DMS53 (cell line): ENCODE measurements at regions not wholly inside any gene's neighbourhood (a gene's known extent, or its start where the extent isn't known, plus 50 kb on each side); places are given as distances from the start of the nearest gene placed in this dataset.
"Not testable (repeated sequence)": the region's sequence is repeated elsewhere in the genome, so short reads cannot be mapped to it uniquely, and the experiment has no call there.

ENCODE experiments used
- DNase-seq: peaks from one replicate; lab custom pipeline; 2025; lab: John Stamatoyannopoulos, UW

DNA sequence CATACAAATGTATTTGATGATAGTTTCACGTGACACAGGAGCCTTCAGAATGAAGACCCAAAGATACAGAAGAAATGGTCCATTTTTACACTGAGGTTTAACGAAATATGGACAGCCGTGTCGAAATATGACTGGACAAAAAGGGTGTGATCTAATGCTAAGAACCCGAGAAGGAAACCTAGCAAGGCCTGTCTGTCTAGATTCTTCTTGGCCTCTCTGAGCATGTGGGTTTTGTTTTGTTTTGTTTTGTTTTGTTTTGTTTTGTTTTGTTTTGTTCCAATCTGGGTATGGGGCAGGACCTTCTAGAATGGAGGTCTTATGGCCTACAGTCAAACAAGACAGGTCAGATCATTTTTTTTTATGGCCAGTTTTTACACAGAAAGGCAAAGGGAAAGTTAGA lies 242.7 kb upstream of the STT3B start:
- DNase-seq, result no peak

DNA sequence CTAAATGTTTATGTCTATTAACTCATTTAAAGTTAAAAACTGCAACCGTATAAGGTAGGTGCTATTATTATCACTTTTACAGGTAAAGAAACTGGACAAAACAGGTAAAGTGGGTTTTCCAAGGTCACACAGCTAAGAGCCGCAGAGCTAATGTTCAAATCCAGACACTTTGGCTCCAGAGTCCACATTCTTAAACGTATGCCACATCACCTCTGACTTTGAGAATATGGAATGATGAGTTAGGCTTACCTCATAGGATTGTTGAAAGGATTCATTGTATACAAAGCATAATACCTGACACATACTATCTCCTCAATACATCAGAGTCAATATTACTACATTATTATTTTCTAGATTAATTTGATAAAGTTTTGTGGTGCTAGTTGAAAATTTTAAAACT lies 240.9 kb upstream of the STT3B start:
- no peak for DNase-seq

DNA sequence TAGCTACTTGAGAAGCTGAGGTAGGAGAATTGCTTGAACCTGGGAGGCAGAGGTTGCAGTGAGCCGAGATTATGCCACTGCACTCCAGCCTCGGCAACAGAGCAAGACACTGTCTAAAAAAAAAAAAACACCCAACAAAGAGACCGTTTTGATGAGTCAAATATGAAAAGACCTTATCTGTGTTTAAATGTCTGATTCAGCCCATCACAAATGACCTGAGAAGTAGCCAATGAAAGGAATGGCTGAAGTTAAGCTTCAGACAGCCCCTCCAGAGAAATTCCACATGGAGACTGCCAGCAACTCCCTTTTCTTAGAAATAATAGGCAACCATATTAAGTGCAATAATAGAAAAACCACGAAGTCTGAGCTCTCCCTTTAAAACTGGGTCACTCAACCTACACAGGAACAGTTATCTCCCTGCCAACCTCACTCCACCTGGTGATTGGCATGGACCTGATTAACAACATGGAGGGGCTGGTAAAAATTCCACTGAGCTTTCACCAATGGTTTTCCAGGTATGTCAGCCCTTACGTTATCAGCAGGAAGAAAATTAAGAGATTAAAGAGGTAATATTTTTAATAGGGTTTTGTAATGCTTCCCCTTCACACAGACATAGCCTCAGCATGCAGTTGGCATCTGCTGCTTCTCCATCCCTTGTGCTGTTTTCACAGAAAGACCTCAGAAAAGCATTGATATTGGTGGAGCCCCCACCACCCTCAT lies 238.1 kb upstream of the STT3B start:
- DNase-seq, result no peak

DNA sequence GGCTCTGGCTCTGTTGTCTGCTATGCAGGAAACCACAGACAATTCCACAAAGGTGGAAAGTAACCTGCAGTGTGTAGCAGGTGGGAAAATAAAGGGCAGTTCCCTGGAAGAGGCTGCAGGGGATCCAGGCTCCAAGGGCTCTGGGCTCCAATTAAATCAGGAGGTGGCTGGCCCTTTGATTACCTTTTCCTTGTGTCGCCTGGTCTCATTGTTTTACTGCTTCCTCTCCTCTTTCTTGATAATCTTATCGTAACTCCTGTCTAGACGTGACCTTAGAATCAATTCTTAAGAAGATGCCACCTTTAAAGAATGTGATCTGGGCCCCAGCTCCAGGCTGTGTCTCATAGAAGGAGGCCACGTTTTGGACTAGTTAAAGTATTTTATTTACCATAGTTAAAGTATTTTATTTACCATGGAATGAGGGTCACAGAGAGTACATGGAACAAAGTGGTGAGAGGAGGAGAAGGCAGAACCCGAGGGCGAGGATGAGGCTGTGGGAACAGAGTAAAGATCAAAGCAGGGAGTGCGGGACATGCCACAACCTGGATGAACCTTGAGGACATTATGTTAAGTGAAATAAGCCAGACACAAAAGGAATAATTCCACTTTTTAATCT lies 237.5 kb upstream of the STT3B start:
- no peak for DNase-seq

DNA sequence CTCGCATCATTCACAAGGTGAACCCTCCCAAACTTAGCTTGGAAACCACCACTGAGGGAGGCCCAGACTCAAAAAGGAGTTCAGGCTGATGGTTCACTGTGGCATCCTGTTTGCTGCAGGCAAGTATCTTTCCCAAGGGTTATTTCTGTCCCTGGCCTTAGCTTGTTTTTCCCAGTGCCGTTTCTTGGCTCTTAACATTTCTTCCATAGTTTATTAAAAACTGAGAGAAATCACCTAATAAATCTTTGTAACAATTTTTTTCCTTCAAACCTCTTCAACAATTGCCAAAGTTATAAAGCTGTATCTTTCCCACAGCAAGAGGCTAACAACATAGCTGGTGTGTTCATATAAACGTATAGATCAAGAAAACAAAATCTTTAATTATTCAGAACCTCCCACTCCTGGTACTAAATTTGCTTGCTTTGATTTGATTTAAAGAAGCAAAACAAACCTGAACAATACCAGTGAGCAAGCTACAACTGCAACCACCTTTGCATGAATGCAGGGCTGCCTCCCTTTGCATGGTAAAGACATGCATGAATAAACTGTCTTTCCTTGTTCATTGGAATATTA lies 234.9 kb upstream of the STT3B start:
- DNase-seq, result no peak

DNA sequence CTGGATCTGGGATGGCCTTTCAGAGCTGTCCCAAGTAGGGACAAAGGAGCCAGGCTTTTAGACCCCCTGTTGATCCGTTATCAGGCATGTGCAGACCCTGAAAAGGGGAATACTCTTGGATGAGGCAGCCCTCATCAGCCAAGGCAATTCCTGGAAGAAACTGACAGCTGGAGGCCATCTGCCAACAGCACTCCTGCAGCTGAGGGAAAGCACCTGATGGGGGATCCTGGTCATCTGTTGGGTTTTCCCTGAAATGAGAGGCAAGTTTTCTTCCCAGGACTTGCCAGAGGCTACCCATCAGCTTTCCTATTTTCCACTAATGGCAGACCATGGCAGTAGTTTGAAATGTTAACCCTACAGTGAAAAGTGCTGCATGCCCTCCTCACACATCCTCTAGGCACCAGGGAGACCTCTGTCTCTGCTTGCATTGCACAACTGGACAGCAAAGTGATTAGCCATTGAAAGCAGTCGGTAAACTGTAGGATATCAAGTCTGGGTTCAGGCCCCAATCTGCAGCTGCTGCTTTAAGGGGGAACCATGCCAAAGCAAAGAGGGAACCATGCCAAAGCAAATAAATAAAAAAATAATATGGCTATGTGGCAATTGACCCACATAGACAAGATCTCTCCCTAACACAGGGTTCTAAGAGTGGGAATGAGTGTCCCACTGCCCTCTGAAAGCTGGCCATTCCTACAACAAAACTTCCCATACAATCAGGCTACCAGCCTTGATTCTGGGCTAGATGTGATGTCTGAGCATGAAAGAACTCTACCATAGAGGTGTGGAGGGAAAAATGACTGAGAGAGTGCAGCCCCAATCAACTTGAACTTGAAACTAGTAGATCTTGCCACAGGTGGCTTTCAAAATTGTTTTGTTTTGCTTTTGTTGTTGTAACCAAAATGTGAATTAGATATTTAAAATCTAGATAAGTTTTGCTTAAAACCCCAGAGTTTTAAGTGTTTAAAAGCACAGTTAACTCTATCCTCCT lies 232.0 kb upstream of the STT3B start:
- peak; percentile 33 for DNase-seq

DNA sequence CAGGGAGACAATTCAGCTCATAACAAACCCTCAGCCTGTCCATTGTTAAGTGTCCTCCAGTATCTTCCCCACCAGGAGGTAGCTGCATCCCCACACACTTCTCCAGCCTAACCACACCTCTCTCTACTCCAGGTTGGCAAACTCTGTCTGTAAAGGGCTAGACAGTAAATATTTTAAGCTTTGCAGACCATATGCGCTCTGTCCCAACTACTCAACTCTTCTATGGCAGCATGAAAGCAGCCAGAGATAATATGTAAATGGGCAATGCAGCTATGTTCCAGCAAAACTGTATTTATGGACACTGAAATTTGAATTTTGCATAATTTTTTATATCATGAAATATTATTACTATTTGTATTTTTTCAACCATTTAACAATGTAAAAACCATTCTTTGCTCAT lies 230.4 kb upstream of the STT3B start:
- no peak for DNase-seq

DNA sequence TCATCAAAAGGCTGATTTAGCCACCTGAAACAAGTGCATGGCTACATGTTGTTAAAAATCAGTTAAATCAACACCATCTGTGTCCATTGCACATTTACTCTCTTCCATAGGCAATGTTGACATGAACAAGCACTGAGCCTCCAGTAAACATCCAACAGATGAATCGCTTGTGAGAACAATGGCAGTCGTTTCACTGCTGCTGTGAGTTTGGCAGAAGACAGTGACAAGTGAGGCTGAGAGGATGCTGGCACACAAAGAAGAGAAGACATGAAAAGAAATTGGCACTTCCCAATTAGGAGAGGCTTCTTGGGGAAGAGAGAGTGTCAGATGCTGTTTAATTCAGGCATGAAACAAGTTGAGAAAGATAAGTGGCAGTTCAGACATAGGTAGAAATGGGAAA lies 227.4 kb upstream of the STT3B start:
- peak; percentile 55 for DNase-seq

DNA sequence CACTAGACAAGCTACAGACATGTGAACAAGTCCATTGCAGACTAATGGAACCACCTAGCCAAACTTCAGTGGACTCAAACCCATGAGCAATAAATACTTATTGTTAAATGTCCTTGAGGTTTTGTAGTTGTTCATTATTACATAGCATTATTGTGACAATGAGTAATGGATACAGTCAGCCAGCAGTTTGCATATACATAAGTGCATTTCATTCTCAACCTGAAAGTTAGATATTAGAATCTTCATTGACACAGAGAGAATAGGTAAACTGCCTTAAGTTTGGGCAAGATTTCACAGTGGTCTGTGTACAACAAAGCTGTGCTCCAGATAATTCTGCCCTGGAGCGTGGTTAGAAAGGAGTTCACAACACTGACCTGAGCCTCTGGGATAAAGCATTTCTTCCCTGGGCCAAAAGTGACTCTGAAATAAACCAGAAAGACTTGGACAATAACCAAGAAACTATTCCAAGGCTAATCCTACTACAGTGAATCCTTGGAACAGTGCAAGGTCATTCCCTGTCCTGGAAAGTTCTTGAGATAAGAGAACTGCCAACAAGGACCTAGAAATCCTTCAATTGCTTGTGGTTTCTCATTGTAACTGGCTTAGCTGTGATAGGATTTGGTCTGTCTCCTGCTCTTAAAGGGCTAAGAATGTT lies 225.5 kb upstream of the STT3B start:
- no peak for DNase-seq

DNA sequence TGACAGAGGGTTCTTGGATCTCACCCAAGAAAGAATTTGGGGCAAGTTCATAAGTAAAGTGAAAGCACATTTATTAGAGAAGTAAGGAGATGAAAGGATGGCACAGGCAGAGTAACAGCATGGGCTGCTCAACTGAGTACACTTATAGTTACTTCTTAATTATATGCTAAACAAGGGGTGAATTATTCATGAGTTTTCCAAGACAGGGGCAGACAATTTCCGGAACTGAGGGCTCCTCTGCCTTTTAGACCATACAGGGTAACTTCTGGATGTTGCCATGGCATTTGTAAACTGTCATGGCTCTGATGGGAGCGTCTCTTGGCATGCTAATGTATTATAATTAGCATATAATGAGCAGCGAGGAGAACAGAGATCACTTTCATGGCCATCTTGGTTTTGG lies 221.2 kb upstream of the STT3B start:
- no peak for DNase-seq

DNA sequence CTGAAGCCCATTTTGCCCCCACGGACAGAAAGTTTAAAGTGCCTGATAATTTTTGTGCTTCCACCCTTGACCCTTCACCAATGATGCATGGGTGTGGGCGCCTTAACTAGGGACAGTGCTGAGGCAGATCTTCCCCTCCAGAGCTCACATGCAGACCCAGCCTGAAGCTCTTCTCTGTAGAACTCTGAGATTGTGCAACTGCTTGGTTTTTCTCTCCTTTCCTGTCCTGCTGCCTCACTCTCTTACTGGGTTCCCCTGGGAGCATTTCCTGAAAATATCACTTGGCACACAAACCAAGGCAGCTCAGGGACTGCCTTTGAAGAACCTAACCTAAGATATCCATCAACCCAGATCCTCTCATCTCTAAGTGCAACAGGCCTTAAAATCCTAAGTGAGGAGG lies 220.3 kb upstream of the STT3B start:
- no peak for DNase-seq

DNA sequence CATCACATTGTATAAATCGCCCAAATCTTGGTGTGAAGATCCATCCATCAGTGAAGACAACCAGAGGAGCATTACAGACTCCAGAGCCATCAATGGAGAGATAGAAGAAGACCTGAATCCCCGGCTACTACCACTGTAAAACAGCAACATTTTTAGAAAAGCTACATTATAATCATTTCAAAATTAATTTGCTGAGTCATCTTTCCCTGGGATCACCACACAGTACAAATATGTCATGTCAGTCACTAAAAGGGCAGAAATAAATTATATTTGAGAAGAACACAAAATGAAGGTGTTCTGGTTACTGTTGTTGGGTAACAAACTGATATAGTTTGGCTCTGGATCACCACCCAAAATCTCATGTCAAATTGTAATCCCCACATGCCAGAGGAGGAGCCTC lies 218.5 kb upstream of the STT3B start:
- DNase-seq, result no peak

DNA sequence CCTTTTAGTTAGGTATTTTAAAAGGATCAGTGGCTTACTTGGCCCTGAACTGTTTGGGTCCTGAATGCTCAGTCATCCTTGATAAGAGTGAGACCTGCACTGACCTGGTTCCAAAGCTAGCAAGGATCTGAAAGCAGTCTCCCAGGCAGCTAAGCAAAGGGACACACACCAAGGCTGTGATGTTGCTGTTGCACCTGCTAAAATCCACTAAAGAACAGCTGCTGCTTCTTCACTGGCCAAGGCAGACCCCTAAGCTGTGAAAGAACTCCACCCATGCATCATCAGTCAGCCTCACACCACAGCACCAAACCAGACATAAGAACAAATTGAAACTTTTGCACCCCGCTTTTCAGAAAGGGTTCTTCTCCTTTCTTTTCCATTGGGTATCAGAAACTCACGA lies 213.4 kb upstream of the STT3B start:
- DNase-seq, result no peak

DNA sequence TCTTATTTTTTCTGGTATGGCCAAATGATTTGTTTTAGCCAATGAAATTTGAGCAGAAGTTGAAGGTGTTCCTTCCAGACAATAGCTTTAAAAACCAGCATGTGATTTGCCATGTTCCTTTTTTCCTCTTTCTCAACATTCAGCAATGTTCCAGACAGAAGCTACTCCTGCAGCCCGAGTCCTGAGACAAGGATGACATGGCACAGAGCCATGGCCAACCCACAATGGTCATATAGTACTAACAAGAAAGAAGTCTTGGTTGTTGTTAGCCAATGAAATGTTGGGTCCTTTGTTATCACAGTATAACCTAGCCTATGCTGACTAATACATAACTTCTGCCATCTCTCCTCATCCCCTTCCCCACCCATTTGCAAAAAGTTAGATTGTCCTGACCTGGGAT lies 211.1 kb upstream of the STT3B start:
- no peak for DNase-seq

DNA sequence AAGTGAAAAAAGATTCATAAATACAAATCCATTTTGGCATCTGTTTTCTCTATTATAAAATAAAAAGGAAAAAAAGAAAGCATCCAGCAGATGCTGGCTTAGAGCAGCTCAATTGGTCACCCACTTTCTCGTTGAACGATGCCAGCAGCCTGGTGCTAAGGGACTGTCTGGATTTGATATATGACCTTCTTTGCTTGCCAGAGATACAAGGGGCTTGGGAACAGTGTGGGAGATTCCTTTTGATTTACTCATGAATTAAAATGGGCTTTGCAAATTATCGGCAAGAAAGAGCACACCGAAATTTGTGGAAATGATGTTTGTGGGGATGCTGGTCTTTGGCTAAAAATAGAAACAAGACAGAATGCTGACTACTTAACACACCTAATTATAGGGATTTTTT lies 210.3 kb upstream of the STT3B start:
- DNase-seq, result no peak

DNA sequence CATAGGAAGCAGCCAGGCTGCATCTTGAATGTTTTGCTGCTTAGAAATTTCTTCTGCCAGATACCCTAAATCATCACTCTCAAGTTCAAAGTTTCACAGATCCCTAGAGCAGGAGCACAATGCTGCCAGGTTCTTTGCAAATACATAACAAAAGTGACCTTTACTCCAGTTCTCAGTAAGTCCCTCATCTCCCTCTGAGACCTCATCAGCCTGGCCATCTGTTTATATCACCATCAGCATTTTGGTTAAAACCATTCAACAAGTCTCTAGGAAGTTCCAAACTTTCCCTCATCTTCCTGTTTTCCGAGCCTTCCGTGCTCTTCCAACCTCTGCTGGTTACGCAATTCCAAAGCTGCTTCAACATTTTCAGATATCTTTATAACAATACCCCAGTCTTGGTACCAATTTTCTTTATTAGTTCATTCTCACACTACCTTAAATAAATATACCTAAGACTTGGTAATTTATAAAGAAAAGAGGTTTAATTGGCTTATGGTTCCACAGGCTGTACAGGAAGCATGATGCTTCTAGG lies 204.8 kb upstream of the STT3B start:
- DNase-seq, result not testable (repeated sequence)

DNA sequence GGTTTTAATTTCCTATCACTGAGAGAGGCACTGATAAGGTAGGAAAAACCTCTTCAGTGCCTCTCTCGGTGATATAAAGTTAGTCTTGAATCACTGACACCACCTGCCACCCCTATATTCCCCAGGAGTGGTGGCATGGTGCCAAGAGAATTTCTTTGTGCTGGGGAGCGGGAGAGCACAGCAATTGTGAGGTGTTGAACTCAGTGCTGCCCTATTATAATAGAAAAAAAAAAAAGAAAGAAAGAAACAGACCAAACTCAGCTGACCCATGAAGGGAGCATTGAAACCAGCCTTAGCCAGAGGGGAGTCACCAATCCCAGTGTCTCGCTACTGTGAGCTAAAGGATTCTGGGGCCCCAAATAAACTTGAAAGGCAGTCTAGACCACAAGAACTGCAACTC lies 201.4 kb upstream of the STT3B start:
- no peak for DNase-seq

DNA sequence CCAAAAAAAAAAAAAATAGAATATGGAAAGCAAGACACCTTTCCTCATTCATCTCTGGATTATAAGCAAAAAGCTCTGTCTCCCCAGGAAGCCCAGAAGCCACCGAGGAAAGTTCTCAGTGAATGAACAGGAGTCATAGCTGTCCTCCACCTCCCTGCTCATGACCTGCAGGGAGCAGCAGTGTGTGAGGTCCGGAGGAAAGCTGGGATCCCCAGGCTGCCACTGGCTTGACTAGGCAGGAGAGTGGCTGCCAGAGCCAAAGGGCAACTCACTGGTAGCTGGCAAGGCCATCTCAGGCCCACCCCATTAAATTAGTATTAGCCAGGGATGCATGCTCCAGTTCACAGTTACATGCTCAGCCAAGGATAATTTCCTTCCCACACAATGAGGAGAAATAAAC lies 191.6 kb upstream of the STT3B start:
- DNase-seq, result peak; percentile 5

DNA sequence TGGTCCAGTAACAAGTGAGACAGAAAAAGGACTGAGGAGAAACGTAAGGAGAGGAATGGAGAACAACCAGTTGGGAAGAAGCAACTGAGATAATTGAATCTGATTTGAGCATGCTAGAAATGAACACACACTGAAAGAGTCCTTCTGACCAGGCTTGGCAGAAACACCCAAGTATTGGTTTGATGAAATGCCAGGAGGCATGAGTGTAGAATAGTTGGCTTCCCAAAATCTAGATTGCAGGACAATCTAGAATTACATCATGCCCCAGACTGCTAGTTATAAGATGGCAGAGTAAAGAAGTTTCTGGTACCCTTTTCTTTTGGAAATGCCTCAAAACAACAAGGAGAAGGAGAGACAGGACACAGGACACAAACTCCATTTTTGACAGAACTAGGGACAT lies 189.7 kb upstream of the STT3B start:
- DNase-seq, result no peak

DNA sequence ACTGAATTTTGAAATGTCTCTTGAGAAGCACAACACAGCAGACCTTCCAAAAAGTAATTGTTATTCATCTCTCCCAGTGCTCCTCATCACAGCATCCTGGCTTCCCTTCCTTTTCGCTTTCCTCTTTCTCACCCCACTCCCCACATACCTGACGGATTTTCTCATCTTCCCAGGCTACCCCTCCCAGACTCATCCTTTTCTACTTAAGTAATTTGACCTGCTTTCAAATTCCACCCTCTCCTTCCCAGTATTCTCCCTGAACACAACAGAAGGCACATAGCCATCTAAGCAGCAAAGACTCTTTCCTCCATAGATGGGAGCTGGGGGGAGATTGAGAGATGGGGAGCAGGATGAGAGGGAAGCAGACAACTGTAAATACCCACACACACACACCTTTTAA lies 187.1 kb upstream of the STT3B start:
- DNase-seq, result no peak

DNA sequence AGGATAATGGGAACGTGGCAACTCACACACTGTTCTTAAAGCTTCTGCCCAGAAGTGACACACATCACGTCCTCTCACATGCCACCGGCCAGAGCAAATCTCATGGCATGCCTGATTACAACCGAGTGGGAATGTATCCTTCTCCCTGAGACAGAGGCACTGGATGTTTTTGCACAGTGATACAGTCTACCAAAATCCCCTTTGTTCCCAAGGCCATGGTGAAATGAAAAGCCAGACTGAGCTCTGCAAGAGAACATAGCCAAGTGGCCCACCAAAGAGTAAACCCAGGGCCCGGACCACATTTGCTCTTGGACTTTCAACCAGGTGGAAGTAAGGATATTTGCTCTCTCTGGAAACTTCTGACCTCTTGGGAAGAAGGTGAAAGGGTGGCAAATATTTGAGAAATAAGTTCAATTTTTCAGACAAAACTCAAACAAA lies 186.2 kb upstream of the STT3B start:
- no peak for DNase-seq
